ENCODE measurements at regions not wholly inside any gene's neighbourhood (a gene's known extent, or its start where the extent isn't known, plus 50 kb on each side); places are given as distances from the start of the nearest gene placed in this dataset.

- no peak for DNase-seq (ENCODE audit: low spot score)
Observed at GRCh38 chr1:182122256-182122912, 60.9 kb upstream of the ZNF648 start.

- no peak for DNase-seq (ENCODE audit: low spot score)
Observed at GRCh38 chr1:182121787-182122186, 60.3 kb upstream of the ZNF648 start.

- no peak for DNase-seq (ENCODE audit: low spot score)
Observed at GRCh38 chr1:182120411-182121258, 59.1 kb upstream of the ZNF648 start.

- DNase-seq (ENCODE audit: low spot score), result no peak
Observed at GRCh38 chr1:182119631-182120030, 58.1 kb upstream of the ZNF648 start.

- no peak for DNase-seq (ENCODE audit: low spot score)
Observed at GRCh38 chr1:182118851-182119250, 57.3 kb upstream of the ZNF648 start.

- no peak for DNase-seq (ENCODE audit: low spot score)
Observed at GRCh38 chr1:182114627-182115023, 53.1 kb upstream of the ZNF648 start.

GRCh38 chr1:182113879-182114626, 52.5 kb upstream of the ZNF648 start:
- DNase-seq (ENCODE audit: low spot score), result no peak

- DNase-seq (ENCODE audit: low spot score), result no peak
Observed at GRCh38 chr1:182111496-182111895, 50.0 kb upstream of the ZNF648 start.
